ENCODE measurements at regions not wholly inside any gene's neighbourhood (a gene's known extent, or its start where the extent isn't known, plus 50 kb on each side); places are given as distances from the start of the nearest gene placed in this dataset.

DNA sequence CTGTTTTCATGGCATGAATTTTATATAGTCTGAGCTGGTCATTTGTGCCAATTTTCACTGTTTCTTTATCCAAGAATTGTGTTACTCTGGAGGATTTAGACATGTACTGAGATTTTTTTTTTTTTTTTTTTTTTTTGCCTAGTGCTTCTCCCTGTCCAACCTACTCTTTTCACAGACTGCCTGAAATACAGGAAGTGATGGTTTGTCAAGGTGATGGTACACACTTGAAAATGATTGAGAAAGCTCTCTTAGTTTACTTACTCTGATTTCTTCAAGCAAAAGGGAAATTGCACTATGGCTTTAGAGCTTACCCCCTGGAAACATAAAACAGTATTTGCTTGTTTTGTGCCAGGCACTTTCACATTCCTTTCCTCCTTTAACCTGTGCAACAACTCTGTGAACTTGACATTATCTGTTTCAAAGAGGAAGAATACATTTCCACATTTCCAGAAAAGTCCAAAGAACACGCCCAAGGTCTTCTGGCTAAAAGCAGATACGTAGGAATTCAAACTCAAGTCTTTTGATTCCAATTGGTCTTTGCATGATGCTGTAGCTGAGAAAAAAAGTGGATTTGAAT, 181.1 kb downstream of the SLC15A5 start:
- no peaks in the 10 kb centered on the region for H3K27me3 ChIP-seq (ENCODE audit: control insufficient read depth, insufficient read depth, low read length)
- no peak overlapping the region for H3K27ac ChIP-seq (ENCODE audit: low read length)
- no peaks in the 10 kb centered on the region for H3K9me3 ChIP-seq (ENCODE audit: control insufficient read depth, low read depth, low read length)
- H3K9ac ChIP-seq (ENCODE audit: low read length) = no peak overlapping the region
- H3K4me1 ChIP-seq (ENCODE audit: control insufficient read depth, low read depth, low read length) = no peaks in the 10 kb centered on the region
- no peak overlapping the region for H3K4me3 ChIP-seq (ENCODE audit: low read length)
- no peaks in the 10 kb centered on the region for H3K36me3 ChIP-seq (ENCODE audit: control insufficient read depth, low read depth, low read length)

DNA sequence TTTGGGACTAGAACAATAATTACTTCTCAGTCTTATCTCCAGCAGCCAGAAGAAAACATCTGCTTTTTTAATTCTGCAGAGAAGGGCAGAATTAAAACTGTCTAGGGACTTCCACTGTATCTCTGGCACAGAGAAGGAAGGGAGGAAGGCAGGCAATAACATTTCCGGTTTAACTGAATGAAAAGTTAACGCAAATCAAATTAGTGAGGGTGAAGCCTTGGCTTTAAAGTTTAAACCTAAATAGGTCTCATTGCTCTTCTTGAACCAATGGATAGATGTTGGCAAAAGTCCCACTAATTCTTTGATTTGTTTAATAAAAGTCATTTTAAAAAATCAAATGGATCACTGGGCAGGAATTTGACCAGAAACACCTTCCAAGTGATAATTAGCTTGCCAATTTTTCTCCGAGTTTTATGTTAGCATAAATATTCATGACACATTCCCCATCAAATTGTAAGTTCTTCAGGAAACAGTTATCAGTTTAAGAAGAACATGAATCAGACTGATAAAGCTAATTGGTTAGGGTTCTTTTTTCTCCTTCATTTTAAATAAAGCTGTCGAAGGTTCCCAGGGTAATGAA, 181.9 kb downstream of the SLC15A5 start:
- no peak overlapping the region for H3K4me3 ChIP-seq (ENCODE audit: low read length)
- H3K27me3 ChIP-seq (ENCODE audit: control insufficient read depth, insufficient read depth, low read length) = no peaks in the 10 kb centered on the region
- no peak overlapping the region for H3K27ac ChIP-seq (ENCODE audit: low read length)
- H3K36me3 ChIP-seq (ENCODE audit: control insufficient read depth, low read depth, low read length) = no peaks in the 10 kb centered on the region
- H3K4me1 ChIP-seq (ENCODE audit: control insufficient read depth, low read depth, low read length) = no peaks in the 10 kb centered on the region
- H3K9me3 ChIP-seq (ENCODE audit: control insufficient read depth, low read depth, low read length) = no peaks in the 10 kb centered on the region
- no peak overlapping the region for H3K9ac ChIP-seq (ENCODE audit: low read length)

DNA sequence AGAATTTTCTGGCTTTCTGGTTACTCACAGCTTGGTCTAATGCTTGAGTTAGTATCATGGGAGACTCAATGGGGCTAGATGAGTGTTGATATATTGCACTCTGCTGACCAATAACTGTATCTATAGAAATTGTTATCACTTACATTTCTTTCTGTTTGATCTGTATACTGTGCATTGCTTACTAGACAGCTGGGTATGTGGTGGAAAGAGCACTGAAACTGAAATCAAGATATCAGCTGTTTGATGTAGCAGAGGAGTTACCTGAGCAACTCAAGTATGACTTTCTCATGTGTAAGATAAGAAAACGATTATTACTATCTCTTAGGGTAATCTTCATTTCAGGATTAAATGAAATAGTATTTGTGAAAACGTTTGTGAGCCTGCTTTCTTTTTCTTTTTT, 183.0 kb downstream of the SLC15A5 start:
- no peak overlapping the region for H3K4me3 ChIP-seq (ENCODE audit: low read length)
- H3K4me1 ChIP-seq (ENCODE audit: control insufficient read depth, low read depth, low read length) = no peaks in the 10 kb centered on the region
- H3K9me3 ChIP-seq (ENCODE audit: control insufficient read depth, low read depth, low read length) = no peaks in the 10 kb centered on the region
- H3K9ac ChIP-seq (ENCODE audit: low read length) = no peak overlapping the region
- H3K27ac ChIP-seq (ENCODE audit: low read length) = no peak overlapping the region
- H3K27me3 ChIP-seq (ENCODE audit: control insufficient read depth, insufficient read depth, low read length) = no peaks in the 10 kb centered on the region
- no peaks in the 10 kb centered on the region for H3K36me3 ChIP-seq (ENCODE audit: control insufficient read depth, low read depth, low read length)

DNA sequence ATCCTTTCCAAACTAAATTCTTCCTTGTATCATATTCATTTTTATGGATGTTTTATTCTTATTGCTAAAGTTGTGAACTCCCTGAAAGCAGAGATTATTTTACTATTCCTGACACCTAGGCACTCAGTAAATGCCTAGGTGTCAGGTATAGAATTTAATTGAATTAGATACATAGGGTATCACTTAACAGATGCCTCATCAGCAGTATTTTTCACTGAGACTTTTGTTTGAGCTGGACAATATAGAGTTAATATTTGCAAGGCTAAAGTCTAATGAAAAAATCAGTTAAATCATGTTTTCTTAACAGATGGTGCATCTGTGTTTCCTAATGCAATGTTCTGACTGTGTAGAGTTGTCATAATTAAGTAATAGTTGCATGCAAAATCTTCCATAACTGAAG, 182.7 kb downstream of the DERA start:
- H3K9me3 ChIP-seq (ENCODE audit: control insufficient read depth, low read depth, low read length) = no peaks in the 10 kb centered on the region
- no peak overlapping the region for H3K27ac ChIP-seq (ENCODE audit: low read length)

DNA sequence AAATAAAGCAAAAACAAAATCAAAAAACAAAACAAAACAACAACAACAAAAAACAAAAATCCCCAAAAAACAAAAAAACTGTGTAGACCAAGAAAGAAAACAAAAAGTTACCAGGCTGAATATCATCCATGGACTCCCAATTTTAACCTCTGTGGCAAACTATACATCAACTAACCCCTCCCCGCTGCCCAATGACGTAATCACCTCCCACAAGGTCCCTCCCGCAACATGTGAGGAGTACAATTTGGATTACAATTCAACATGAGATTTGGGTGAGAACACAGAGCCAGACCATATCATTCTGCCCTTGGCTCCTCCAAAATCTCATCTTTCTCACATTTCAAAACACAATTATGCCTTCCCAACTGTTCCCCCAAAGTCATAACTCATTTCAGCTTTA, 179.8 kb downstream of the DERA start:
- Histone ChIP-seq H3K27ac (ENCODE audit: low read length) (no peak overlapping the region), H3K36me3 (ENCODE audit: control insufficient read depth, low read depth, low read length) (no peaks in the 10 kb centered on the region), H3K9ac (ENCODE audit: low read length) (no peak overlapping the region), H3K9me3 (ENCODE audit: control insufficient read depth, low read depth, low read length) (no peaks in the 10 kb centered on the region), H3K4me1 (ENCODE audit: control insufficient read depth, low read depth, low read length) (no peaks in the 10 kb centered on the region), H3K4me3 (ENCODE audit: low read length) (no peak overlapping the region), H3K27me3 (ENCODE audit: control insufficient read depth, insufficient read depth, low read length) (no peaks in the 10 kb centered on the region)

More for the DNA sequence above, 182.7 kb downstream of the DERA start:
- Histone ChIP-seq H3K27me3 (ENCODE audit: control insufficient read depth, insufficient read depth, low read length) (no peaks in the 10 kb centered on the region), H3K36me3 (ENCODE audit: control insufficient read depth, low read depth, low read length) (no peaks in the 10 kb centered on the region), H3K4me3 (ENCODE audit: low read length) (no peak overlapping the region), H3K4me1 (ENCODE audit: control insufficient read depth, low read depth, low read length) (no peaks in the 10 kb centered on the region), H3K9ac (ENCODE audit: low read length) (no peak overlapping the region)

DNA sequence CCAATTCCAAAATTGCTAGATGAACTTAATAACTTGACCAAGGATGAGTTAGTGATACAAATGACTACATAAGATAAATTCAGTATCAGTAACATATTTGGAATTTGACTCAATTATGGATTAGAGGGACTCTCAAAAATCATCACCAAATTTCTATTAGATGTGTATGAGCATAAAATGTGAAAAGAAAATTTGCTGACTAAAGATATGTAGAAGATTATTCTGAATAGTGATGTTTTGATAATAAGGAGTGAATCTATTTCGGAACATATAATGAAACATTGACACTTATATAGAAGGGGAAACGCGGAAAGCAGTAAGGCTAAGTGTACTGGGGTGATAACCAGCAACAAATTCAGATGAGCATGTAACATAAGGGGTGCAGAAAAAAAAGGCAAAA, 177.3 kb downstream of the DERA start:
- Histone ChIP-seq H3K9ac (ENCODE audit: low read length) (no peak overlapping the region), H3K4me1 (ENCODE audit: control insufficient read depth, low read depth, low read length) (peaks cover 11% of the 10 kb centered on the region), H3K36me3 (ENCODE audit: control insufficient read depth, low read depth, low read length) (no peaks in the 10 kb centered on the region), H3K4me3 (ENCODE audit: low read length) (no peak overlapping the region), H3K27ac (ENCODE audit: low read length) (no peak overlapping the region), H3K27me3 (ENCODE audit: control insufficient read depth, insufficient read depth, low read length) (no peaks in the 10 kb centered on the region), H3K9me3 (ENCODE audit: control insufficient read depth, low read depth, low read length) (no peaks in the 10 kb centered on the region)
